ENCODE measurements at regions not wholly inside any gene's neighbourhood (a gene's known extent, or its start where the extent isn't known, plus 50 kb on each side); places are given as distances from the start of the nearest gene placed in this dataset.

GRCh38 chr15:27702581-27702980 lies 396.5 kb downstream of the OCA2 start:
- 81 to 85% methylated on average over 4 of the region's 4 CpGs for WGBS, 2 donors
- TF ChIP-seq POLR2A (IDR thresholded peaks at IDR 0.05): no peak
- no peak for TF ChIP-seq CTCF (IDR thresholded peaks at IDR 0.05)
- no peak for TF ChIP-seq EP300 (IDR thresholded peaks at IDR 0.05)
- no peak for TF ChIP-seq POLR2AphosphoS5 (IDR thresholded peaks at IDR 0.05)
- Histone ChIP-seq H3K4me3 (no peak overlapping the region), H3K27ac (no peak overlapping the region), H3K9me3 (peaks cover 0 to 8% (median 0%) of the 10 kb centered on the region in 4 donors), H3K36me3 (no peaks in the 10 kb centered on the region), H3K4me1 (no peaks in the 10 kb centered on the region), H3K27me3 (no peaks in the 10 kb centered on the region)
- intact Hi-C loops (cut with DNase I): loop anchor here (10.0 kb wide), 1 partner anchor 82 kb away; no protein-coding TSS in a partner anchor
- DNase-seq: no peak

DNA sequence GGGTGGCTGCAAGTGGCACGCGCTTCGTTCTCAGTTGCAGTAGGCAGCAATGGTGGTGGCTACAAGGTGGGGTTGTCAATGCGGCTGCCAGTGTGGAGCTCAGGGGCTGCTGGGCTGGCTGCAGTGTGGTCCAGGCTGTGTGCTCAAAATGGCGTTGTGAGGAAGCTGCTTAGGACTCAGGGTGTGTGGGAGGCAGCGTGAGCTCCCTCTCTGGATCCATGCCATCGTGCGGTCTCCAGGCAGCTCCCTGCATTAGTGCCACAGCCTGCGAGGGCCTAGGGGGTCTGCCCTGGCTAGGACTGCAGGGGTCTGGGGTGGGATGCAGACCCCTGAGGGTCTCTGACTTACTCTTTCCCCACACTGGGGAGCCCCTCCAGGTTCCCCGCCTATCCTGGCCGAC lies 397.2 kb downstream of the OCA2 start:
- TF ChIP-seq EP300 (IDR thresholded peaks at IDR 0.05) (no peak), POLR2A (IDR thresholded peaks at IDR 0.05) (no peak), POLR2AphosphoS5 (IDR thresholded peaks at IDR 0.05) (no peak), CTCF (IDR thresholded peaks at IDR 0.05) (no peak)
- DNase-seq: no peak
- Histone ChIP-seq H3K27ac (no peak overlapping the region), H3K36me3 (no peaks in the 10 kb centered on the region), H3K27me3 (no peaks in the 10 kb centered on the region), H3K9me3 (peaks cover 0 to 8% (median 0%) of the 10 kb centered on the region in 4 donors), H3K4me3 (no peak overlapping the region), H3K4me1 (no peaks in the 10 kb centered on the region)
- intact Hi-C loops (cut with DNase I): loop anchor here (10.0 kb wide), 1 partner anchor 83 kb away; no protein-coding TSS in a partner anchor
- WGBS, 2 donors: 87 to 88% methylated on average over 11 of the region's 11 CpGs

GRCh38 chr15:27701014-27701413 lies 398.1 kb downstream of the OCA2 start:
- H3K4me3 ChIP-seq: no peak overlapping the region
- intact Hi-C loops (cut with DNase I): loop anchor here (10.0 kb wide), 1 partner anchor 84 kb away; no protein-coding TSS in a partner anchor
- 78 to 84% methylated on average over 3 of the region's 3 CpGs for WGBS, 2 donors

DNA sequence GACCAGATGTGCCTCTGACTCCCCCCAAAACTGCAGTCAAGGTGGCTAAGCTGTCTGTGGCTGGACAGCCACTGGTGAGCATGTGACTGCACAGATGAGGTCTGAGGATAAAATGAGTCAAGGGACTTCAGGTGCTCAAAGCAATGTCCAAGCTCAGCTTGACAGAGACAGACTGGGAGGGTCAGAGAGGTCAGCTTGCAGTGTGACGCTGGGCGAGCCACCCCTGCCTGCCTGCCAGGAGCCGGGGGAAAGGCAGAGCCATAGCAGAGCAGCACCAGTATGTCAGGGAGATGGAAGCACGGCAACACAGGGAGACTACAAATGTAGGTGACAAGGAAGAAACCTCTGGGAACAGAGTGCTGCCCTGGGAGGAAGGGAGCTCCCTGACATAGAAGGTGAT lies 399.4 kb downstream of the OCA2 start:
- Histone ChIP-seq H3K36me3 (no peaks in the 10 kb centered on the region), H3K27ac (no peak overlapping the region), H3K4me3 (no peak overlapping the region), H3K9me3 (peaks cover 0 to 10% (median 0%) of the 10 kb centered on the region in 4 donors), H3K27me3 (no peaks in the 10 kb centered on the region), H3K4me1 (no peaks in the 10 kb centered on the region)
- DNase-seq: no peak
- no peak for TF ChIP-seq CTCF (IDR thresholded peaks at IDR 0.05)
- no peak for TF ChIP-seq POLR2AphosphoS5 (IDR thresholded peaks at IDR 0.05)
- no peak for TF ChIP-seq POLR2A (IDR thresholded peaks at IDR 0.05)
- no peak for TF ChIP-seq EP300 (IDR thresholded peaks at IDR 0.05)
- intact Hi-C loops (cut with DNase I): loop anchor here (10.0 kb wide), 1 partner anchor 85 kb away; no protein-coding TSS in a partner anchor
- WGBS, 2 donors: 56 to 76% methylated on average over 4 of the region's 4 CpGs

More at GRCh38 chr15:27701014-27701413, 398.1 kb downstream of the OCA2 start:
- no peak overlapping the region for H3K27ac ChIP-seq
- no peaks in the 10 kb centered on the region for H3K4me1 ChIP-seq
- H3K36me3 ChIP-seq: no peaks in the 10 kb centered on the region
- H3K9me3 ChIP-seq: peaks cover 0 to 10% (median 0%) of the 10 kb centered on the region in 4 donors
- H3K27me3 ChIP-seq: no peaks in the 10 kb centered on the region
- no peak for DNase-seq
- TF ChIP-seq CTCF (IDR thresholded peaks at IDR 0.05): no peak
- no peak for TF ChIP-seq POLR2AphosphoS5 (IDR thresholded peaks at IDR 0.05)
- no peak for TF ChIP-seq EP300 (IDR thresholded peaks at IDR 0.05)
- TF ChIP-seq POLR2A (IDR thresholded peaks at IDR 0.05): no peak

- H3K27me3 ChIP-seq: no peaks in the 10 kb centered on the region
- TF ChIP-seq POLR2AphosphoS5 (IDR thresholded peaks at IDR 0.05) (no peak), CTCF (IDR thresholded peaks at IDR 0.05) (no peak)
- peaks cover 0 to 2% (median 0%) of the 10 kb centered on the region in 4 donors for H3K9me3 ChIP-seq
- 89% methylated on average over 4 of the region's 4 CpGs for WGBS, 2 donors
- no peaks in the 10 kb centered on the region for H3K36me3 ChIP-seq
- H3K27ac ChIP-seq: no peak overlapping the region
- no peaks in the 10 kb centered on the region for H3K4me1 ChIP-seq
- no peak overlapping the region for H3K4me3 ChIP-seq
- intact Hi-C loops (cut with DNase I): no loop called here
- DNase-seq: no peak
Measured at GRCh38 chr15:27696530-27696929, 402.6 kb downstream of the OCA2 start.
